ENCODE measurements at regions not wholly inside any gene's neighbourhood (a gene's known extent, or its start where the extent isn't known, plus 50 kb on each side); places are given as distances from the start of the nearest gene placed in this dataset.

GRCh38 chr6:114592506-114592905 lies 249.7 kb upstream of the HS3ST5 start (continued):
- TF ChIP-seq CBX8 (IDR thresholded peaks at IDR 0.05; ENCODE audit: borderline replicate concordance, low read depth, low read length) (no peak), POU5F1 (IDR thresholded peaks at IDR 0.05; ENCODE audit: low read depth, low read length) (no peak), MAFK (IDR thresholded peaks at IDR 0.05; ENCODE audit: low read depth, low read length) (no peak), CEBPB (IDR thresholded peaks at IDR 0.05; ENCODE audit: low read depth, low read length) (no peak), KDM5A (IDR thresholded peaks at IDR 0.05; ENCODE audit: low read length) (no peak), HDAC6 (IDR thresholded peaks at IDR 0.05; ENCODE audit: low read depth, low read length) (no peak), USF2 (IDR thresholded peaks at IDR 0.05; ENCODE audit: low read length) (no peak), SP2 (IDR thresholded peaks at IDR 0.05; ENCODE audit: low read length) (no peak), YY1 (IDR thresholded peaks at IDR 0.05; ENCODE audit: low read depth, low read length) (no peak)
